GM12873 (cell line): ENCODE measurements at regions not wholly inside any gene's neighbourhood (a gene's known extent, or its start where the extent isn't known, plus 50 kb on each side); places are given as distances from the start of the nearest gene placed in this dataset.

Experiments
- CTCF ChIP-seq: IDR thresholded peaks from 2 replicates; pipeline ENCODE4 v1.5.1; 2012; ENCODE audit warnings: low read depth, mild to moderate bottlenecking, moderate library complexity, low read length, control low read depth; ENCODE audit not compliant: insufficient read depth; ENCODE audit errors: missing control alignments

GRCh38 chr7:79785556-79785955 is 332.1 kb upstream of the MAGI2 start:
- no peak for TF ChIP-seq CTCF

DNA sequence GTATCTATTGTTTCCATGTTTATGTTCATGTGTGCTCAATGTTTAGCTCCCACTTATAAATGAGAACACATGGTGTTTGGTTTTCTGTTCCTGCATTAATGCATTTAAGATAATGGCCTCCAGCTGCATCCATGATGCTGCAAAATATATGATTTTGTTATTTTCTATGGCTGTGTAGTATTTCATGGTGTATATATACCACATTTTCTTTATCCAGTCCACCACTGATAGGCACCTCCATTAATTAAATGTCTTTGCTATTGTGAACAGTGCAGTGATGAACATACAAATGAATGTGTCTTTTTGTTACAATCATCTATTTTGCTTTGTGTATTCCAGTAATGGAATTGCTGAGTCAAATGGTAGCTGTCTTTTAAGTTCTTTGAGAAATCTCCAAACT is 329.4 kb upstream of the MAGI2 start:
- TF ChIP-seq CTCF = no peak

DNA sequence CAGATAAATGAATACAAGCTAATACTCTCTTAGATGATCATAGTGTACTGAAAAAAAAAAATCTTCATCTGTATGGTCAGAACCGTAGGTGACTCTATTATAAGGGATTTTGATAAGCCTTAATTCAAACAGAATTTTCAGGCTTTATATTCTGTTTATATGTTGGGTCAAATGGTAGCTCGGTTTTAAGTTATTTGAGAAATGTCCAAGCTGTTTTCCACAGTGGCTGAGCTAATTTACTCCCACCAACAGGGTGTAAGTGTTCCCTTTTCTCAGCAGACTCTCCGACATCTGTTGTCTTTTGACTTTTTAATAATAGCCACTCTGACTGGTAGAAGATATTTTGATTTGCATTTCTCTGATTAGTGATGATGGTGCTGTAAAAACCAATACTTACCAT is 328.8 kb upstream of the MAGI2 start:
- TF ChIP-seq CTCF = no peak

- TF ChIP-seq CTCF = no peak
Measured at GRCh38 chr7:79781716-79782115, 328.2 kb upstream of the MAGI2 start.

DNA sequence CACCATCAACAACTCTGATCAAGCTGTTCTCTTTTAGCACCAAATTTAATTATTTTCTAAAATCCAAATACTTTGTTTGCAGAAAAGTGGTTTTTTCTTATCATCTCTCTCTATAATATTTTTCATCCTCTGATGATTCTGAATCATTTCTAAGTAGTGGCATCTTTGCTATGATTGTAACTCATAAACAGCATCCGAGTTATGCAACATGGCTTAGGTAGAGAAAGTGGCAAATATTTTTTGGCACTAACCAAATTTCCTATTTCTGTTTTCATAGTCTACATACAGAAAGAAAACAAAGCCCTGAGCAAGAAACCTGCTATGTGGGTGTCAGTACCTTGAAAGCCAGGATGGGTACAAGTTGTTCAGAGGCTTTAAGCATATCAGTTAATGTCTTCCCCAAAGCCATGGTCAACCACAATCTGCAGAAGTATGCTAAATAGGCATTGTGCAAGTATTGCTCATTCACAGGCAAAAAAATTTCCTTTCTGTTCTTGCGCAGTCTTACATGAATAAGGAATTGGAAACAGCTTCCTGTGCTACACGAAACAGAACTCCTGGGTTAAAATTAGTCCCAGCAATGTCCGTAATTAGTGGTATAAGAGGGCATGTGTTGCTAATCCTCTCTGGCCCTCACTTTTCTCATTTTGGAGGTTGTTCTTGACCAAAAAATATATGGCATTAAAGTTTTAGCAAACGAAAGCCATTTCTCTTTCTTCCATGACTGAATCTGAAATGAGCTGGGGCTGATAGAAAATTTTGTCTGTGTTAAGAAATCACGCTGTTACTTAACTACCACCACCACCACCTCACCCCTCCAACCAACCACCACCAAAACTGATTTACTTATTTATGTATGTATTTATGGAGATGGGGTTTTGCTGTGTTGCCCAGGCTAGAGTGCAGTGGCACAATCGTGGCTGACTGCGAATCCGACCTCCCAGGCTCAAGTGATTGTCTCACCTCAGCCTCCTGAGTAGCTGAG is 325.6 kb upstream of the MAGI2 start:
- no peak for TF ChIP-seq CTCF

GRCh38 chr7:79775911-79776310 is 322.4 kb upstream of the MAGI2 start:
- TF ChIP-seq CTCF = no peak

DNA sequence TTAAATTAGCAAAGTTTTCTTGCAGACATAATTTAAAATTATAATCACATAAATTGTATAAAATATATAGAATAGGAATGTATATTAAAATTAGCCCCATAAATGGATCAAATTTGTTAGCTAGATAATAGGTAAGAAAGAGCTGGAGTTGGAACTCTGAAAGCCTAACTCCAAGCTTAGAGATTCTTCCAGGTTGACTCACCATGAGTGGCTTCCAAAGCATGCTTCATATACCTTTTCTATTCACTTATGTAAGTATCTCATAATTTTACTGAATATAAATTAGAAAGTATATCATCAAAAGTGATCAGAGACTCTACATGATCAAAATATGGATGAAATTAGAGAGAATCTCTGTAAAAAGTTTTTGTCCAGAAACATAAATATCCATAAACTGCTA is 320.7 kb upstream of the MAGI2 start:
- no peak for TF ChIP-seq CTCF
